ENCODE measurements at regions not wholly inside any gene's neighbourhood (a gene's known extent, or its start where the extent isn't known, plus 50 kb on each side); places are given as distances from the start of the nearest gene placed in this dataset.

- DNase-seq, result no peak
Measured at GRCh38 chr11:79857377-79858214, 416.8 kb upstream of the TENM4 start.

GRCh38 chr11:79852176-79852575, 411.3 kb upstream of the TENM4 start:
- DNase-seq, result no peak

DNA sequence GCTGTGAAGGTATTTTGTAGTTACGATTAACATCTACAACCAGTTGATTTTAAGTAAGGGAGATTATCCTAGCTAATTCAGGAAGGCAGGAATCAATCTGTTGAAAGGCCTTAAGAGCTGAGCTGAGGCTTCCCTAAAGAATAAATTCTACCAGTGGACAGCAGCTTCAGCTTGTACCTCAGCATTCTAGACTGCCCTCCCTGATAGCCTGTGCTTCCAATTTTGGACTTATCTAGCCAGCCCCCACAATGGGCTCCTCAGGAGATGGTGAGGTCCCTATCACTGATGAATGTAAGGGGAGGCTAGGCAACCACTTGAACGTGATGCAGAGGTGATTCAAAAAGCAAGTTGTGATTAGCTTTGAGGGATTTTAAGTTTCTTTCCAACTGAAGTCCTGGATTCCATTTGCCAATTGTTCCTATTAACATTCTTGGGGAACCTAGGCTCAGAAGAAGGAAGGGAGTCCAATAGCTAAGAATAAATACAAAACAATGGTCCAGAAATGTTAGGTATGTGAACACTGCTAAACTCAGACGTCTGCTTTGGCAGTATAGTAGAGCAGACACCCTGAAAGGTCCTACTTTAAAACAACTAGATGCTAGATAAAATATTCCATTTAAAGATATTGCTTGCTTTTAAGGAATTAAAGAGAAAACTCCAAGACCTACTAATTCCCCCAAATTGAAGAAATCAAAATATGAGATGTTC, 404.3 kb upstream of the TENM4 start:
- no peak for DNase-seq

- no peak for DNase-seq
Measured at GRCh38 chr11:79834015-79834414, 393.2 kb upstream of the TENM4 start.

- DNase-seq, result no peak
Measured at GRCh38 chr11:79830446-79830845, 389.6 kb upstream of the TENM4 start.

GRCh38 chr11:79829891-79830290, 389.1 kb upstream of the TENM4 start:
- DNase-seq, result no peak

- DNase-seq, result no peak
Measured at GRCh38 chr11:79822766-79823165, 381.9 kb upstream of the TENM4 start.

GRCh38 chr11:79813551-79813950, 372.7 kb upstream of the TENM4 start:
- DNase-seq, result no peak

DNA sequence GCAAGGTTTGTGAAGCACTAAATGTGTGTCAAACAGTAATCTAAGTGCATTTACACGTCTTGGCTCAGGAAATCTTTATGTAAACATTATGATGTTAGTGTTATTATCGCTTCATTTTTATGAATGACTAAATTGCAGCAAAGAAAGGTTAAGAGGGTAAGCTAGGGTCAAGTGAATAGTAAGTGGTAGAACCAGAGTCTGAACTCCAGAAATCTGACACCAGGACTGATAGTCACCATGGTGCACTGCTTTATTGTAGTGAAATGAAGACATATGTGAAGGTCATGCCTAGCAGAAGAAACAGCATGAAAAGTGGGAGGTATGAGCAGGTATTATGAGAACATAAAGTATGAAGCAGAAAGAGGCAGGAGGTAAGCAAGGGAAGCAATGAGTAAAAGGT, 368.7 kb upstream of the TENM4 start:
- DNase-seq, result no peak

- DNase-seq, result no peak
Measured at GRCh38 chr11:79807506-79807905, 366.7 kb upstream of the TENM4 start.

DNA sequence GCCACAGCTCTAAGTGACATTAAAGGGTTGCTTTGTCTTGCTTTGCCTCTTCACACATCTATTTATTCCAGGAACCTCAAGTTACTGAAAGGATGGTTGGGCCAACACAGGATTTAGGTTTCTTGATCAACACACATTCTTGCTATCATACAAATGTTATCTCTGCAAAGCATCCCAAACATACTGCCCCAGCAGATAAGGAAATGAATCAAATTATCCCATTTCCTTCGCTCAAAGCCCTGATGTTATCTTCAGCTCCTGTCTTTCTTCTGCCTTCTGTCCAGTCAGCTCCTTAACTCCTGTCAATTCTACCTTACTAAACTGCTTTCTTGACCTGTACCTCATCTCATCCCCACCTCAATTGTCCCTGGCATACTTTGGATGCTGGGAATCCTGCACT, 355.9 kb upstream of the TENM4 start:
- DNase-seq, result no peak

DNA sequence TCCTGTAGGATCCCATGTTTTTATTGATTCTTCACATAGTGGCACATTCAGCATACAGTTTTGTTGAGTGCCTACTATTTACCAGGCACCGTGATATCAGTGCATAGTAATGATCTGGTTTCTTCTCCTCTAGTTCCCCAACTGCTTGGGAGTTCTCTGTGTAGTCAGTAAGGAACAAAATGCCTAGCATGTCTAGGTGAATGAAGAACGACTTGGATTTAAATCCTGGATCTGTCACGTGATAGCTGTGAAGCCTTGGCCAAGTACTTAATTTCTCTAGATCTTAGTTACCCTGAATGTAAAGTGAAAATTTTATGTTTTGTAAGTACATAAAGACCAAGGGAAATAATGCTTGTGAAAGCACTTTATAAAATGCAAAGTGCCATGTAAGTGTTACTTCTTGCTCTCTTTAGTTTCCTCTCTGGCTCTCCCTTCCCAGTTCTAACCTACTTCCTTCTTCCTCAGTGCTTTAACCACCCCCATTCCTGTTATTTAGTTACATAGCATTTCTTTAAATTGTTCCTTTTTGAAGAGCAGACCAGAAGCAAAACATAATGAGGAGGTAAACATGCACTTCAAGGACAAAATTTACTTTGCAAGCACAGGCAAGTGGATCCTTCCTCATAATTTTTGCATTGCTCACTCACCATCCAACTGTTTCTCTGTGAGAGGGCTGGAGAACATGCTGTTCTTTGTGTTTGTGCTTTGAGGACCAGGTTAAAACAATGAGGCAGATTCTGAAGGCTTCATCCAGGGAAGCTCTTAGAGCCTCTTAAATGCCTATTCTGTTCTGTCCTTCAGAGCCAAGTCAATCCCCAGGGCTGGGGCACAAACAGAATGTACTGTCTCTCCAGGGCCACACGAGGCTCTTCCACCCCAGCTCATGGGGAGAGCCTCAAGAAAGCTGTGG, 353.9 kb upstream of the TENM4 start:
- DNase-seq, result no peak

- DNase-seq, result no peak
Measured at GRCh38 chr11:79794057-79794456, 353.2 kb upstream of the TENM4 start.

DNA sequence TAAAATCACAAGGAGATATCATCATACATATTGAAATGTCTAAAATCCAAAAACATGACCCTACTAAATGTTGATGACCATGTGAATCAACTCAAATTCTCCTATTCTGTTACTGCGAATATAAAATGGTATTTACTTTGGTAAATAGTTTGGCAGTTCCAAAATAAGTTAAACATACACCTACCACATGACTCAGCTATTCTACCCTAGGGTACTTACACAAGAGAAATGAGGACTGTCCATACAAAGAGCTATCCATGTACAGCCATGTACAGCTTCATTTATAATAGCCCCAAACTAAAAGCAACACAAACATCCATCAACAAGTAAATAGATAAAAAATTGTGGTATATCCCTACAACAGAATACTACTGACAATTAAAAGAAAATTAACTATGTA, 346.1 kb upstream of the TENM4 start:
- DNase-seq, result no peak

- DNase-seq, result no peak
Measured at GRCh38 chr11:79783833-79784232, 343.0 kb upstream of the TENM4 start.

- peak in 1 of 56 donors; percentile 0 for DNase-seq
Measured at GRCh38 chr11:79768343-79768742, 327.5 kb upstream of the TENM4 start.

DNA sequence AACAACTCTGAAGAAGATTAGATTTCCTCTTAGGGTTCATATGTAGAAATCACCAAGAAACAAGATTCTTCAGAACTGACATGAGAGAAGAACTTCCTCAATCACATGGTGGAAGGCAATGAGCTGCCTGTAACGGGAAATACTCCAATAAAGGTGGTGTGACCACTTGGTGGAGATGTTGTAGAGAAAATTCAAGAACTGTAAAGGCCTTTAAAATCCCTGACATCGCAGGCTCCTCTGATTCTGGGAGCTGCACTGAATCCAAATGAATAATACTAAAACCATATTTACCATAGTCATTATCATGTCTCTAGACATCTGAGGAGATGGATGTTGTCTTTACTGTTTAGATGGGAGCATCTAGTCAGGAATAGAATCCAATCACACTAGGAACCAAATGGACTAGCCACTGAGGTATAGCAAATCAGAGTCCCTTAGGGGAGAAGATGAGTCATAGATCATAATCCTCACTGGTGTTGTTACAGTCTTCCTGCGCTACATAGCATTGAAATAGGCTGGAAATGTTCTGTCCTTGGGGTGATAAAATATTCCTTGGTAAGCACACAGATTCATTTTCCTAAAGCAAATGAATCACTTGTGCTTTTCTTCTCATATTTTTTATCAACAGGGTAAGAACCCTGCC, 321.6 kb upstream of the TENM4 start:
- DNase-seq, result no peak

DNA sequence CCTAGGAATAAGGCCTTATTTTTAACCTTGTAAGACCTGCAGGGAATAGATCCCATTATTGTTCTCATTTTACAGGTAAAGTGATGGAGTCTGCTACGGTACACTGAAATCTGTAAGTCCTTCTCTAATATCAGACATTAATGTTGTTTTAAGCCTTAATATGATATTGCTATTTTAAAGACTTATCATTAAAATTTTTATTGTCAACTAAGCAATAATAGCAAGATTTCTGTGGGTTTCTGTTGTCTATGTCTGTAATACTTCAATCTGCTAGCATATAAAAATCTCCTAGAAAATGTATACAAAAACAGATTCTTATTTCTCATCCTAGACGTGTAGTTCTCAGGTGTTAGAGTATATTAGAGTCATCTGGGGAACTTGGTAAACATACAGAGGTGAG, 317.5 kb upstream of the TENM4 start:
- no peak for DNase-seq

DNA sequence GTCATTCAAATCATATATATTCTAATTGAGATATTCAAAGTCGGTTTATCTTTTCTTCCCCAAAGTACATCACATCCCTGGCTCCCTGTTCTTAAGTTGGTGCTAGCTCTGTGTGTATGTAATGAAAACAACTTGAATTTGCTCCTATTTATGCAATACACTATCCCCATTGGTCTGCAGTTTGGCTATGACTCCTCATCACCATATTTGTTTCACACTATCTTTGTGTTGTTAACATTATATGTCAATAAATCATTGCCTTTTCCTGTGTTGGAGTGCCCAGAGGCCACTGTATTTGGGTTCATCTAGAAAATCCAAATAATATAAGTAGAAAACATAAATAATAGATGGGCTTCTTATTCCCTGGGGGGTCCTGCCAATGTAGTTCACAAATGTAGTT, 306.6 kb upstream of the TENM4 start:
- DNase-seq, result no peak

GRCh38 chr11:79744941-79745340, 304.1 kb upstream of the TENM4 start:
- DNase-seq, result no peak

DNA sequence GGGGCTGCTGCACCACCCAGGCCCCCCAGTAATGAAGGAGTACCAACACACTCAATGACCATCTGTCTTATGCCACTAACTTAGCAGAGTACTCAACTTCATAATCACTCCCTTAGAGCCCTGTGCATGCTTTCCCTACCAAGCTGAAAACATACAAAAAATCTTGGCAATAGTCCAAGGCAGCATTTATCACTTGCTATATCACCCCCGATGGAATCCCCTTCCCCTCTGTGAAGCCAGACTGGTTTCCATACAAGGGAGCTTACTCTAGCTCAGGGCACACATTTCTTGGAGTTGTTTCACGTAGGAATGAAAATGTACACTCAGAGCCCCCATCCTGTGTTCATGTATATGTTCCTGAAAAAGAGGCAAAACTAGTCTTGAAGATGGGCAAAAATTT, 301.3 kb upstream of the TENM4 start:
- DNase-seq, result no peak
